GM18870 (cell line): ENCODE measurements at regions not wholly inside any gene's neighbourhood (a gene's known extent, or its start where the extent isn't known, plus 50 kb on each side); places are given as distances from the start of the nearest gene placed in this dataset.

Experiments
- ATAC-seq: cut with Tn5 transposase; IDR thresholded peaks from one replicate; pipeline ENCODE4 v1.9.1; 2021; ENCODE audit warnings: moderate library complexity; ENCODE audit not compliant: unreplicated experiment

DNA sequence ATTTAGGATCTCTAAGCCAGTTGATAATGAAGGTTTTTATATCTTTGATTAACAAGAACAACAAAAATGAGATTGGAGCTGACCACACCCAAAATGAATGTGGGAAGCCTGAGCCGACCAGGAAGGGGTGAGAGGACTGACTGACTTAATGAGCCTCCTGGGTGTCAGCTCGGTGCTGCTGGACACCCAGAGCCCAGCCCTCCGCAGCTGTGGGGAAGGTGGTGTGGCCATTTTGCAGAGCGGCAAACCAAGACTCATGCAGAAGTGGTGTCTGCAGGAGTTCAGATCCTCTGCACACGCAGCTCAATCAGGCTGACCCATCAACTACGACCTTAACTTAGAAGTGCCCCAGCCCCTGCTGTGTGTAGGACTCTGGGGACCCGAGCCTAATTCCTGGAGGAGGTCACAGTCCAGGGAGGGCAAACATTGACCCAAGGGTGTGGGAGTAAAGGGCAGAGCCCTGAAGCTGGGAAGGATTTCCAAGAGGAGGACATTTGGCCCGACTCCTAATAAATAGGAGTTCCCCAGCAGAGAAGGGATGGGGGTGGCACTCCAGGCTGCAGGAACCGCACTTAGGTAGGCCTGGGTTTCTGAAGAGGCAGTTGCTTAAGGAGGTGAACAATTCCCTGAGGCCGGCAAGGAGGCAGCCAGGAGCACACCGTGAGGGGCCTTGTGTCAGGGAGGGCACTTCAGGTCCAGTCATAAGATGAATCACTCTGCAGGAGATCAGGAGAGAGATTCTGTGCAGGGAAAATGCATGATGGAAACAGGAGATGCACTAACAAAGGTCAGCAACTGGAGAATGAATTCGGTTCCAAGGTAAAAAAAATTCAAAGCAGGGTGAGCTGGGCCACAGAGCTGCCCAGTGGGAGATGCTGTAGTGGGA lies 197.1 kb upstream of the TPM1 start:
- no peak for ATAC-seq

DNA sequence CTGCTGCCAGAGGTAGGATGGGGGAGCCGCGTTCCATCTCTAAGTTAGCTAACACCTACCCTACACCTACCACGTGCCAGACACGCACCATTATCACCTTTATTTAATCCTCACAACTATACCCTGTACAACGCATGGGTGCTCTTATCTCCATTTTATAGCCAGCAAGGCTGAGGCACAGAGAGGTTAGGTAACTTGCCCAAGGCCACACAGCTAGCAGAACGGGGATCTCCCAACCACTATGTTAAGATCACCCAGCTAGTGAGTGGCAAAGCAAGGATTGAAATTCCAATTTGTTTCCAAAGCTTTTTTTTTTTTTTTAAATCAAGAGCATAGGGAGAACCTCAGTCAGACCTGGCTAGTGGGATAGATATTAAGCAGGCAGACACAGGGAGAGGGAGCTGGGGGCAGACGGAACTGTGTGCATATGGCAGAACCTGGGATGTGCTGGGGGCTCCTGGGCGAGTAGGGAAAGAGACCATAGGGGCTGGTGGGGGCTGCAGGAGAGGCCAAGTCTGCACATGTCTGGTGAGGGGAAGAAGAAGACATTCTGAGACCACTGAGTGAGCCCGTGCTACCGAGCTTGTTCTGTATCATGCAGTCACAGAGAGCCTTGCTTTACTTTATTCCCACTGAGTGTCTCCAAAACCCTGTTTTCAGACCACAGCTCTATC lies 196.3 kb upstream of the TPM1 start:
- ATAC-seq: no peak

DNA sequence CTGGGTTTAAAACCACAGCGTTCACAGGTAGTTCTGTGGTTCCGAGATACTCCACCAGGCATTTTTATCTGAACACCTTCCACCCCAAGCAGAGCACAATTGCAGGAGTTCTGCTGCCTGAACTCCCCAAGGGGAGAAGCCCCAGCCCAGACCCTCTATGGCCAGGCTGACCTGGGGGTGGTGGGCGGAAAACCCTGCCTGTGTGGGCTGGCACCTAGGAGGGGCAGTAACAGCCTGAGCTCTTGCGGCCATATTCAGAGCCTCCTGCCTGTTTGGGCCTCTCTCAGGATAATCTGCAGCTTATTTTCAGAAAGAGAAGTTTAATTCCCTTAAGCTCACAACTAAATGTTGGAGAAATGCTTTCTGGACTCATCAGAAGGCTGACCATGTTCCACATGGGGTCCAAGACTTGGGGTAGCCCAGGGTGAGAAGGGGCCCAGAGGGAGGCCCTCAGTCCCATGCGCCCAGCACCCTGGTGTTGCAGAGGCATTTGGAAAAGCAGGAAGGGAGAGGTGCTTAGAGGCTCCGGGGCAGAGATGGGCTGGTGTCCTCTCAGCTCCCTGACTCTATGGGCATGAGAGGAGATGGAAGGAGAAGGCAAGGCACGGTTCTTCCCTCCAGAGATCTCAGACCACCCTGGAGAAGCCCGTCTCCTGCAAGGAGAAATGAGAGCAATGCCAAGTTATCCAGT lies 195.6 kb upstream of the TPM1 start:
- ATAC-seq: no peak

DNA sequence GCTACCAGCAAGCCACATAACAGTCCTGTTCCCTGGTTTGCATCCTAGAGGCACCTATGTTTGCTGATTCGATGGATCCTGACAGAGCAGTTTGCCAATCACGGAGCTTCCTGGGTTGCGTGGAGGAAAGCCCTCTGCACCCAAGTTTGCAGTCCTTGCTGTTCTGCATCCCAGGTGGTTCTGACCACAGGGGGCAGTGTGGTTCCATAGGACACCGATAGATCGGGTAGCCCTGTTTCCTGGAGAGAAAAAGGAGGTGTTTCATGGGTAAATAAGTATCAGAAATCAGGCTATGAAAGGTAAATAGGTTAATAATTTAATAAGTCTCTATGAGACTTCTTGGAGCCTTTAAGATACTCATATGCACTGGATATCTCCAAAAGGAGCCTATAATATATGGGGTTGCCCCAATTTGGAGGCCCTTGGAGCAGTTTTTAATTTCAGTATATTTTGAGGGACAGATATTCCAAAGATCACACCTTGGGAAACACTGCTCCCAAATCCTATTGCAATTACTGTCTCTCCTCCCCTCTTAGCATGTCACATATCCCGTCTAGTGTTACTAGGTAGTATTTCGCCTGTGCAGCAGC lies 194.6 kb upstream of the TPM1 start:
- no peak for ATAC-seq

DNA sequence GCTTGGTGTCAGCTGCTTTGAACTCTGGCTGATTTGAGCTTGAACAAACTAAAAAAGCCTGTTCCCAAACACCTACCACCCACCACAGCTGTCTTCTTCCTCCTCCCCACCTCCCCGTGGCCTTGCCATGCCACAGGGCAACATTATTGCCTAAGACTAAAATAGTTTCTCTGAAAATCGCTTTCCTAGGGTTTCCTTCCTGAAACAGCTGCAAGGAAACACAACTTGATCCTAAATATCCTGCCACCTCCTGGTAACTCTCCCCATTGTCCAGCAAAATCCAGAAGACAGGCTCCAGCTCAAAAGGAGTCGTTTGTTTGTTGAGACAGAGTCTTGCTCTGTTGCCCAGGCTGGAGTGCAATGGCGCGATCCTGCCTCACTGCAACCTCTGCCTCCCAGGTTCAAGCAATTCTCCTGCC lies 193.9 kb upstream of the TPM1 start:
- ATAC-seq: no peak

DNA sequence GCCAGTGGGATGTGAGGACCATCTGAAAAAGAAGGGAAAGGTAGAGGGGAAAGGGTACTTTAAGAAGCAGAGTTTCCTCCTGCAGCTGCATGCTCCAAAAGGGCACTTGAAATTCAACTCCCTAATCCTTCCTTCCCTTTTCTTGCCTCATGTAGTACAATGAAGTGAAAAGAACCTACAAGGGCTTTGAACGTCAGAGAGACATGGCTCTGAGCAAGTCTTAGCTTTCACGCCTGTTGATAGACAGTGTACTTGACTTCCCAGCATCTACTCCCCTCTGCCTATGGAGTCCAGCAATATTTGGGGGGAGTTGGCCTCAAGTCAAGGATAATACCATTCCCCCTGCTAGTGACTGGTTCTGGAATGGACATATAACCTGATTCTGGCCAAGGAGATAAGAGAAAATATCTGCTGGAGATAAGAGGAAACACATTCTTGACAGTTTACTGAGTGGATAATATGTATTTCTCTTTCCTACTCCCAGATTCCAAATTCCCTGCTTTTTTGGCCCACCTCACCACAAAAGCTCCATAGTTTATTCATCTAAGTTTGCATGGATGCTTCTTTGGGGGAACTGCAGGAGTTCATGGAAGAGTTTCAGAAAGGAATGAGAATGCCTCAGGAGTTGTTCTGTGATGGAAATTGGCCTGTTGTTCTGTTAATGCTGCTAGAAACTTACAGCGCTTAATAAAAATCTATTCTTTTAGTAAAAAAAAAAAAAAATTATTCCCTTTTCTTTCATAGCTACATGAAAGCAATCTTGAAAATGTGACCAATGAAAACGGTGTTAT lies 193.0 kb upstream of the TPM1 start:
- no peak for ATAC-seq

DNA sequence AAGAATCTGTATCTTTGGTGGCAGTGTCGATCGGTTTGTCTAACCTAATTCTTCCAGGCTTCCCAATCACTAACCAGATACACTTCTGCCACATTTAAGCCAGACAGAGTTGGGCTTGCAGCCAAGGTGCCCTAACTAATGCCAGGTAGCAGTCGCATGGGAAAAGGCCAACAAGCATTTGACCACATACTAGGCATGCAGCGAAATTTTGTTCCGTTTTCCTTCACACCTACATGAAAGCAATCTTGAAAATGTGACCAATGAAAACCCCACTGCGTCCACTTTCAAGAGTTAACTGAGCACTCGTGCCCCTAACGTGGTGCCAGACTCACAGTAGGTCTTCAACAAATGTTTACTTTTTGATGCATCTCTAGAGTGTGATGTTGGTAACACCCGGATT lies 192.2 kb upstream of the TPM1 start:
- ATAC-seq: no peak

DNA sequence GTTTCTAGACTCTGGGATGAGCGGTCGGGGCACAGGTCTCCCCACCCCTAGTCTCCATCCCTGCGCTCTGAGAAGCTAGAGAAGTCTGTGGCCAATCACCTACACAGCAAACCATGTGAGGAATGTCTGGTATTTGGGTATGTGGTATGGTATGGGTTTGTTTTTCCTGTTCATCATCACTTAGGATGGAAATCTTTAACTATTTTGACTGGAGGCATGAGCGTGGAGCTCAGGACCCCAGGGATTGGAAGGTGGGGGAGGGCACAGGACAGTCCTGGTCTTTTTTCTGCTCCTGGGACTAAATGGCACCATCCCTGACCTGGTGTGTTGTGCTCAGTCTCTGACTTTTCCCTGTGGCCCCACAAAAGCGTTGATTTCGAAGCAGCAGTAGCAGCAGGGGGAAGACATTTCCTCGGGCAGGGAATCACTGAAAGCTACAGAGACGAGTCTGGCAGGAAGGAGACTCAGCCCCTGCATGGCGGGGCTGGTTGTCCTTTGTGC lies 191.7 kb upstream of the TPM1 start:
- ATAC-seq: no peak

DNA sequence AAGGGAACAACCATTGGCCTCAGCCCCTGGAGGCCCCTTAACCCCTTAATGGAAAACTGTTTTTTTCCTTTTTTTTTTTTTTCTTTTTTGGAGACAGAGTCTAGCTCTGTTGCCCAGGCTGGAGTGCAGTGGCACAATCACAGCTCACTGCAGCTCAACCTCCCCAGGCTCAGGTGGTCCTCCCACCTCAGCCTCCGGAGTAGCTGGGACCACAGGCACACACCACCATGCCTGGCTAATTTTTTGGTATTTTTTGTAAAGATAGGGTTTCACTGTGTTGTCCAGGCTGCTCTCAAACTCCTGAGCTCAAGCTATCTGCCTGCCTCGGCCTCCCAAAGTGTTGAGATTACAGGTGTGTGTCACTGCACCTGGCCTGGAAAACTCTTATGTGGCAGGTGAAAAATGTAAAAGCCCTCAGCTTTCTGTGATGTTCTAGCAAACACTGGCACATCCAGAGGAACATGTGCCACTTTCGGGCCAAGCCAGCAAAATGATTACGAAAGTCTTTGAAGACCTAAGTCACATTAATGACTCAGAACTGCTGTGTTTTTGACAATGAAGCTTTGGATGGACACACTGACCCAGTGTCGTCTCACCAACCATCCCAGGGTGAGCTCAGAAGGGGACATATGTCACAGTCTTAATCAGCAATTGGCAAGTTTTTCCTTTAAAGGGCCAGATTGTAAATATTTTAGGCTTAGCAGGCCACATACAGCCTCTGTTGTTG lies 189.3 kb upstream of the TPM1 start:
- no peak for ATAC-seq

DNA sequence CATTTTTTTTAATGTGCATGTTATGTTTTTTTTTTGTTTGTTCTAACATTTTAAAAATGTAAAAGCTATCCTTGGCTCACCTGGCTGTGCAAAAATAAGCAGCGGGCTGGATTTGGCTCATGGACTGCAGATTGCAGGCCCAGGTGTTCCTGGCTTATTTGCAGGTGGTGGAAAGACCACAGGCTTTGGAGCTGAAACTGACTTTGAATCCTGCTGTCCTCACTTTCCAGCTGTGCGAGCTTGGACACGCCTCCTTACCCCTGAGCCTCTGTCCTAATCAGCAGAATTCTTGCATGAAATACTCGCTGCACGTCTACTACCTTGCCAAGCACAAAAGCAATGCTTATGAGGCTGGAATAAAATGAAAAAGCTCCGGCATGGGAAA lies 188.7 kb upstream of the TPM1 start:
- no peak for ATAC-seq

DNA sequence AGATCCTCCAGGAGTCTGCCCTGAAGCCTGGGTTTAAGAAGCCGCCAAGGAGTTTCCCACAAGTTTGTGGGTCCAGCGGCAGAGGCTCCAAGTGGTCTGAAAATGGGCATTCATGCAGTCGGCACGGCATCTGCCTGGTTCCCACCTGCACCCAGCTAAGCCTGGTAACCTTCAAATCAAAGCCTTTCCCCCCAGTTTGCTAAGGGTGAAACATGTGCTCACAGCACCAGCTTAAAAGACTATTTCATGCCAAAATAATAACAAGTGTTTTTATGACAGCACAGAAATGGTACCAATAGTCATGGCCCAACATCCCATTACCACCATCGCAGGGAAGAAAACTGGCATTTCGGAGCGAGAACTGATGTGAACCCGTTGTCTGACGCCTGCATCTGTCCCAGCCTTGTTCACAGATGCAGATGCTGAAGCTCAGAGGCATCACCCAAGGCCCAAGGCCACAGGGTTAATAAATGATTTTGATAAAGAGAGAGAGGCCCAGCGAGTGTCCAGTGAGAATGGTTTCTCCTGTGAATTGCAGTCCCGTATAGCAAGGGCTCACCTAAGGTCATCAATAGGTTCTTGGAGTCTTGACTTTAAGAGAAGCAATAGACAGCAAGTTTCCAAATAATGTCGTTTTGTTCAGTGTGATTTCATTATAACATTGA lies 188.0 kb upstream of the TPM1 start:
- ATAC-seq: no peak

DNA sequence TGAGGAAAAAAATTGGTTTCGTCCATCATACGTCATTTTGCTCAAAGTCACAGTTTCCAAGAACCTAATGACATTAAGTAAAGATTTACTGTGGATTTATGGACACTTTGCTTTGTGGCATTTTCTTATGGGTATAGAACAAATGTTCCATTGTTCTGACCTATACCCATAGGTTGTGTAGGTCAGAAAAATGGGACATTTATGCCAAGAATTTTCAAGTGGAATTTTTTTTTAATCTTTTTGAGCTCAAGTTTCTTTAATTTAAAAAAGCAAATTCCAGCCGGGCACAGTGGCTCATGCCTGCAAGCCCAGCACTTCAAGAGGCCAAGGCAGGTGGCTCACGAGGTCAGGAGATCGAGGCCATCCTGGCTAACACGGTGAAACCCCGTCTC lies 187.5 kb upstream of the TPM1 start:
- no peak for ATAC-seq

DNA sequence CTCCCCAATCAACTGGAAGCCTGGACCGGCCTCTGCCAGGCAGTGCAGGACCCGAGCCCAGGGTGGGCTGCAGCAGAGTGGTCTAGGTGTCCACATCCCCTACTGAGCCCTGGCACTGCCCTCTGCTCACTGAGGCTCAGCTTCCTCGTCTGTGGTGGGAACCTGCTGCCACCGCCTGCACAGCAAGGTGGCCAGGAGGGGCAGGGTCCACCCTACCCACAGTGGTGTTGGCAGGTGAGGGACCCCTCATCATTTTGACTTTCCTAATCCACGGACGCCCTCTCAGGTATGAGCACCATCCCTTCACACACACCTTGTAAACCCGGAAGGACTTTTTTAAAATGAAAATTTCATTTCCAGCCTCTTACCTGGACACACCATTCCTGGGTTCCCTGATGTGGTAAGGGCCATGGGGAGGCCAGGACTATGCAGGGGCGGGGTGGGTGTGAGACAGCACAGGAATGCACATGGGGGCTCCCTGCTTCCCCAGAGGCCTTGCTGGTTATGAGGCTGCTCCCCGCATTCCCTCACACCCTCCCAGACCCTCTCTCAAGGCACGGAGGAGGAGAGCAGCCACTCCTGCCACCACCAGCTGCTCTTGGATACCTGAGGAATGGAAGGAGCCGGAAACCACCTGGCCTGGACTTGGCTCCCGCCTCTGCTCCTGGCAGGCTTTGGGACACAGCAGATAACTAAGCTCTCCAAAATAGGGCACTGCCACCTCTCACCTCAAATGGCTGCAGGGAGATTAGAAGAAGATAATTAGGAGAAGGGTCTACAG lies 185.9 kb upstream of the TPM1 start:
- no peak for ATAC-seq

DNA sequence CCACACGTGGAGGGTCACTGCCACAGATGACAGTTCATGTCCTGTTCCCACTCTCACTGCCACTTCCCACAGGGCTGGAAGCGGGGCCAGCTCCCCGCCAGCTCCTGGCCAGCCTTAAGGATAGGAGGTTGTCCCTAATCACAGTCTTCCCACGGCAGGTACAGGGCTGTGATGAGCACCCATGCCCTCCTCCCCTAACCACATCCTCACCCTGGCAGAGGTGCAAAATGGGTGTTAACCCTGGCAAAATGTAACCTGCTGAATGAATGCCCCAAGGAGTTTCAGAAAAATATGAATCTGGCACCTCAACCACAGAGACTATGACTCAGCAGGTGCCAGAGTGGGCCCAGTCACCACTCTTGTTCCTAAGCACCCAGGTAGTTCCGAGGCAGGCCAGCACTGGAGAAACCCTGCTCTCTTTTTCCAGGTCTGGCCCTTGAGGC lies 185.1 kb upstream of the TPM1 start:
- no peak for ATAC-seq

DNA sequence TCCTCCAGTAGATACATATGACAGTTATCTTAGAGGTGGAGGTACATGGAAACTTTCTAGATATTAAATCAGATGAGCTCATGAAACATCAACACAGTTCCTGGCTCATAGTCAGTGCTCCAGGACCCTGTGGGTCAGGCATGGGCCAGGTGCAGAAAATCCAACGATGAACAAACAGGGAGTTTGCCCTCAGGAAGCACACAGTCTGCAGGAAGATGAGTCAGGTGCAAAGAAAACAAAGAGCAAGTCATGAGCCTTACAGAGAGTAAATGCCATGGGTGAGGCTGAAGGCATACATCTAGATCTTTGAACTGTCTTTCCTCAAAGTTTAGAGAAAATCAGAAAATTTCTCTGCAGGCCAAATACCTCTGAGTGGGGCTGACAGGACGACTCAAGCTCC lies 184.2 kb upstream of the TPM1 start:
- no peak for ATAC-seq

DNA sequence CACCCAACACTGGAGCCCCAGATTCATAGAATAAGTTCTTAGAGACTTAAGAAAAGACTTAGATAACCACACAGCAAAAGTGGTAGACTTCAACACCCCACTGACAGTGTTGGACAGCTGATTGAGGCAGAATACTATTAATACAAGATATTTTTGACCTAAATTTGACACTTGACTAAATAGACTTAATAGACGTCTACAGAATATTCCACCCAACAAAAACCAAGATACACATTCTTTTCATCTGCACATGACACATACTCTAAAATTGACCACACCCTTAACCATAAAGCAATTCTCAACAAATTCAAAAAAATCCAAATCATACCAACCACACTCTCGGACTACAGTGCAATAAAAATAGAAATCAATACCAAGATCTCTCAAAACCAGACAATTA lies 179.8 kb upstream of the TPM1 start:
- ATAC-seq: no peak

DNA sequence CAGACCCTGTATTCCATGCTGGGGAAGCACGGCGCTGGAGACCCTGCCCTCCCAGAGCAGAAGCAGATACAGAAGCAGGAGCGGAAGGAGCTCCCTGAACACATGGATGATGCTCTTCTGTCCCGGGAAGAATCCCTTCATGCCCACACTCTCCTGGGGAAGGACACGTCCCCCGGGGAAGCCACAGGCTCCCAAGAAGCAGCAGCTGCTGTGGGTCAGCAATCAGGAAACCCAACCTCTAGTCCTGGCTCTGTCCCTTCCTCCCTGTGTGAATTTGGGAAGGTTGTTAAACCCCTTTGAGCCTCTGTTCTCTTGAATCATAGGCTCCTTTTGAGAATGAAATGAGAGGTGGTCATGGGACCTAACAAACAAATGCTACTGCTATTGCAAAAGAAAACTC lies 176.2 kb upstream of the TPM1 start:
- ATAC-seq: no peak

DNA sequence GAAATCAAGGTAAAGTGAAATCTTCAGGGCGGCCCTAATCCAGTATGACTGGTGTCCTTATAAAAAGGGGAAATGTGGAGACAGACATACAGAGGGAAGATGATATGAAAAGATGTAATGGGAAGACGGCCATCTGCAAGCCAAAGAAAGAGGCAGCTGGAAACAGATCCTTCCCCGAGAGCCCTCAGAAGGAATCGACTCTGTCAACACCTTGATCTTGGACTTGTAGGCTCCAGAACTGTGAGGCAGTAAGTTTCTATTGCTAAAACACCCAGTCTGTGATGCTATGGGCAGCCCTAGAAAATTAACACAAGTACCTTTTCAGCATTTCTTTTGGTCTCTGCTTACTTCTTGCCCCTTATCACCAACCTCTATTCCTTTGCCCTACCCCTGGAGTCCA lies 174.7 kb upstream of the TPM1 start:
- ATAC-seq: no peak

DNA sequence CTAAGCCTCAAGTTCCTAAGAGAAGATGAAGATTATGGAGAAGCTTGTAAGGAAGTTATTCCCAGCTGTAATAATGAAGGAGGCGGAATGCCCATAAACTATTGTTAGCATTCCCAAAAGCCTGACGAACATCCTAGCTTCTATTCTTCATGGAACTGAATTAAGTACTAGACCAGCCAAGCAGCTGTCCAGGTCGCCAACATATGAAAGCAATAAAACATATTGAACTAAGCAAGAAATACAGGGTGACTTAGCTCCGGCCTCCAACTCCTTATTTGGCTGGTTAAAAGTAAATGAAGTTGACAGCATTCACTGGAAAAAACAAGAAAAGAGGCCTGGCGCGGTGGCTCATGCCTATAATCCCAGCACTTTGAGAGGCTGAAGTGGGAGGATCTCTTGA lies 174.0 kb upstream of the TPM1 start:
- ATAC-seq: no peak
